GM12801 (cell line): ENCODE measurements at regions not wholly inside any gene's neighbourhood (a gene's known extent, or its start where the extent isn't known, plus 50 kb on each side); places are given as distances from the start of the nearest gene placed in this dataset.

ENCODE experiments used
- TF ChIP-seq, protein P1 (sequence below): IDR thresholded peaks from one replicate; pipeline ENCODE4 v1.5.1; 2011; ENCODE audit warnings: control low read depth; ENCODE audit not compliant: insufficient read length; ENCODE audit errors: extremely low read depth

DNA sequence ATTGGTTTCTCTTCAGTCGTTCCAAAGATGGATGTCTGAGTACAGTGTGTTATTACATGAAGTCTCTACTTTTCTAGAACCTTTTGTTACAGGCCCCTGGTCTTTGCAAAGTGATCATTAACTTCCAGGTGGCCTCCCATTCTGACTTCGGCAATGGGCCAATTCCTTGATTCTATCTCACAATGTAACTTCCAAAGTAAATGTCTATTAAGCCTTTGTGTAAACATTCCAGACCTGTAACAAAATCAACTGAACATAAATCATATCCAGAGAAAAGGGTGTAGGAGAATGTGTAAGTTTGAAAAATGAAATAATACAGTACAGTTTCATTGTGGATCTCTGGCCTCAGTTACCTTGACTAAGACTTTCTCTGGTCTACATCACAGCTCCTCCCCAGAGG lies 187.8 kb upstream of the JAG1 start:
- TF ChIP-seq, protein P1, sequence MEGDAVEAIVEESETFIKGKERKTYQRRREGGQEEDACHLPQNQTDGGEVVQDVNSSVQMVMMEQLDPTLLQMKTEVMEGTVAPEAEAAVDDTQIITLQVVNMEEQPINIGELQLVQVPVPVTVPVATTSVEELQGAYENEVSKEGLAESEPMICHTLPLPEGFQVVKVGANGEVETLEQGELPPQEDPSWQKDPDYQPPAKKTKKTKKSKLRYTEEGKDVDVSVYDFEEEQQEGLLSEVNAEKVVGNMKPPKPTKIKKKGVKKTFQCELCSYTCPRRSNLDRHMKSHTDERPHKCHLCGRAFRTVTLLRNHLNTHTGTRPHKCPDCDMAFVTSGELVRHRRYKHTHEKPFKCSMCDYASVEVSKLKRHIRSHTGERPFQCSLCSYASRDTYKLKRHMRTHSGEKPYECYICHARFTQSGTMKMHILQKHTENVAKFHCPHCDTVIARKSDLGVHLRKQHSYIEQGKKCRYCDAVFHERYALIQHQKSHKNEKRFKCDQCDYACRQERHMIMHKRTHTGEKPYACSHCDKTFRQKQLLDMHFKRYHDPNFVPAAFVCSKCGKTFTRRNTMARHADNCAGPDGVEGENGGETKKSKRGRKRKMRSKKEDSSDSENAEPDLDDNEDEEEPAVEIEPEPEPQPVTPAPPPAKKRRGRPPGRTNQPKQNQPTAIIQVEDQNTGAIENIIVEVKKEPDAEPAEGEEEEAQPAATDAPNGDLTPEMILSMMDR: no peak

GRCh38 chr20:10863337-10864060 lies 189.7 kb upstream of the JAG1 start:
- TF ChIP-seq, protein P1: no peak

DNA sequence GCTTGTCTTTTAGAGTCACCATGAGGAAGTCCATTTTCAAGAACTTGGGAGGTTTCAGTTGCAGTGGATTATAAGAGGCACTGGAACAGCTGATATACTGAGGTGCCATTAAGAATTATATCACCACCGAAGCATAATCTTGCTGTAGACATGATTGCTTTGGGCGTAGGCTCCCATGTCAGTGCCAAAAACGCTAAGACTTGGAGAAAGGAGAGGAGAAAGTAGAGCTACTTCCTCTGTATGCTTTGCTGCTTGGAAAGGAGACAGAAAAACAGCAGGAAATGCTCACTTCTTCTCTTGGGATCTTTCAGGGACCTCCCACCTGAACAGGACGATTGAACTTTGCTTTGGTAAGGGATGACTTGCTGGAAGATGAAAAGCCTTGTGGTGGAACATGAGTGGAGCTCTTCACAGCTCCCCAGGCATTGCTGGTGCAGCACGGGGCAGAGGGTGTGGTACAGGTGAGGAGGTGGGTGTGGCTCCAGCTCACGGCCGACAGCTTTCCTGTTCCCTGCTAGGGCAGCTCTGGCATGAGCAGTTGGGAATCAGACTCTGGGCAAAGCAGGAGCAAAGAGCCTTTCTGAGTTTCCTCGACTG lies 190.4 kb upstream of the JAG1 start:
- TF ChIP-seq, protein P1: no peak

- TF ChIP-seq, protein P1: no peak
These were observed 194.5 kb upstream of the JAG1 start for GRCh38 chr20:10868299-10868698.

DNA sequence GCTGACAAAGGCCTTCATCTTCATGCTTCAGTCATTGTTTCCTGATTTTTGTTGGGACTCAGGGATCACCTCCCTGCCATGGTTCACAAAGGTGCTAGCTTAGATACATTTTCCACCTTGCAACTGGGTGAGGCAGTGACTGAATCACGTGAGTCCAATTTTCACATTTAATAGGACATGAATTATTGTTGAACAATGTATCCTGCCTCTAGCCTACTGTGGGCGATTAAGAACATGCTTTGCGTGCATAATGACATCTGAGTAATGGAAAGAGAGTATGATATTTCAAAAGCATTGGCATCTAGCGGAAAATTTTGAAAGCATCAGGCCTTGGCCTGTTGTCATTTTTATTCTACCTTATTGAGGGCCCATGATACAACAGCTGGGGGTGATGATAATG lies 199.2 kb upstream of the JAG1 start:
- TF ChIP-seq, protein P1: no peak

GRCh38 chr20:10875653-10876052 lies 201.9 kb upstream of the JAG1 start:
- TF ChIP-seq, protein P1: no peak

- TF ChIP-seq, protein P1: no peak
These were observed 202.8 kb upstream of the JAG1 start for GRCh38 chr20:10876558-10876957.
